ENCODE measurements at regions not wholly inside any gene's neighbourhood (a gene's known extent, or its start where the extent isn't known, plus 50 kb on each side); places are given as distances from the start of the nearest gene placed in this dataset.

GRCh38 chr14:53711205-53711604 lies 245.4 kb downstream of the BMP4 start:
- no peak for TF ChIP-seq POLR2A (IDR thresholded peaks at IDR 0.05)
- TF ChIP-seq CTCF (IDR thresholded peaks at IDR 0.05): no peak
